ENCODE measurements at regions not wholly inside any gene's neighbourhood (a gene's known extent, or its start where the extent isn't known, plus 50 kb on each side); places are given as distances from the start of the nearest gene placed in this dataset.

DNA sequence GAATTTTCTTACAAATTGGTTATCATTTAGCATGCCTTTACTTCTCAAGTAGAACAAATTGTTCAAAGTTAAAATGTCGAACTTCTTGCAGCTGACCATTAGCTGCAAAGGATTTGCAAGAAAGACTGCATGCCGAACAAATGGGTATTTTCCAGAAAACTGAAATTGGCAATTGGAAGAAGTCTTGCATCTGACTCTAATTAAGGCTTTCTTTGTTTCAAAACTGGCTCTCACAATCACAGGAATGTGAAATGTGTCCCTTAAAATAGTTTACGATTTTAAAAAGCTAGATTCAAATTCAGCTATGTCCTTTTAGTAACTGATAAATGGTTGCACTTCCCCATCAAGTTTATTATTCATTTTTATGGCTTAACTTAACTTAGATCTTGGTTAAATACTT, 207.9 kb downstream of the ARL4A start:
- in situ Hi-C loops (cut with MboI), result no loop called here
- TF ChIP-seq ZNF24 (IDR thresholded peaks at IDR 0.05) (no peak), SMAD5 (IDR thresholded peaks at IDR 0.05; ENCODE audit: low read depth) (no peak), SRF (IDR thresholded peaks at IDR 0.05; ENCODE audit: low read depth in 2 of 2, low read length in 2 of 2) (no peak), TAF1 (IDR thresholded peaks at IDR 0.05; ENCODE audit: borderline replicate concordance, low read depth, low read length) (no peak), TBL1XR1 (IDR thresholded peaks at IDR 0.05; ENCODE audit: low read depth, low read length) (no peak), HDAC2 (IDR thresholded peaks at IDR 0.05) (no peak), JUND (IDR thresholded peaks at IDR 0.05; ENCODE audit: low read depth, low read length) (no peak), KLF5 (IDR thresholded peaks at IDR 0.05; ENCODE audit: partially characterized antibody) (no peak), NFYA (IDR thresholded peaks at IDR 0.05; ENCODE audit: borderline replicate concordance, low read depth, low read length) (no peak), STAT3 (IDR thresholded peaks at IDR 0.05; ENCODE audit: low read depth, low read length) (no peak), RAD21 (IDR thresholded peaks at IDR 0.05; ENCODE audit: insufficient read depth, low read depth, low read length) (no peak), YBX1 (IDR thresholded peaks at IDR 0.05) (no peak), PAX8 (IDR thresholded peaks at IDR 0.05) (no peak), ATF7 (IDR thresholded peaks at IDR 0.05; ENCODE audit: low read depth) (no peak), CHD4 (IDR thresholded peaks at IDR 0.05) (no peak)
- TF ChIP-seq, protein P1, sequence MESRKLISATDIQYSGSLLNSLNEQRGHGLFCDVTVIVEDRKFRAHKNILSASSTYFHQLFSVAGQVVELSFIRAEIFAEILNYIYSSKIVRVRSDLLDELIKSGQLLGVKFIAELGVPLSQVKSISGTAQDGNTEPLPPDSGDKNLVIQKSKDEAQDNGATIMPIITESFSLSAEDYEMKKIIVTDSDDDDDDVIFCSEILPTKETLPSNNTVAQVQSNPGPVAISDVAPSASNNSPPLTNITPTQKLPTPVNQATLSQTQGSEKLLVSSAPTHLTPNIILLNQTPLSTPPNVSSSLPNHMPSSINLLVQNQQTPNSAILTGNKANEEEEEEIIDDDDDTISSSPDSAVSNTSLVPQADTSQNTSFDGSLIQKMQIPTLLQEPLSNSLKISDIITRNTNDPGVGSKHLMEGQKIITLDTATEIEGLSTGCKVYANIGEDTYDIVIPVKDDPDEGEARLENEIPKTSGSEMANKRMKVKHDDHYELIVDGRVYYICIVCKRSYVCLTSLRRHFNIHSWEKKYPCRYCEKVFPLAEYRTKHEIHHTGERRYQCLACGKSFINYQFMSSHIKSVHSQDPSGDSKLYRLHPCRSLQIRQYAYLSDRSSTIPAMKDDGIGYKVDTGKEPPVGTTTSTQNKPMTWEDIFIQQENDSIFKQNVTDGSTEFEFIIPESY (IDR thresholded peaks at IDR 0.05), result no peak
- TF ChIP-seq, protein P2, sequence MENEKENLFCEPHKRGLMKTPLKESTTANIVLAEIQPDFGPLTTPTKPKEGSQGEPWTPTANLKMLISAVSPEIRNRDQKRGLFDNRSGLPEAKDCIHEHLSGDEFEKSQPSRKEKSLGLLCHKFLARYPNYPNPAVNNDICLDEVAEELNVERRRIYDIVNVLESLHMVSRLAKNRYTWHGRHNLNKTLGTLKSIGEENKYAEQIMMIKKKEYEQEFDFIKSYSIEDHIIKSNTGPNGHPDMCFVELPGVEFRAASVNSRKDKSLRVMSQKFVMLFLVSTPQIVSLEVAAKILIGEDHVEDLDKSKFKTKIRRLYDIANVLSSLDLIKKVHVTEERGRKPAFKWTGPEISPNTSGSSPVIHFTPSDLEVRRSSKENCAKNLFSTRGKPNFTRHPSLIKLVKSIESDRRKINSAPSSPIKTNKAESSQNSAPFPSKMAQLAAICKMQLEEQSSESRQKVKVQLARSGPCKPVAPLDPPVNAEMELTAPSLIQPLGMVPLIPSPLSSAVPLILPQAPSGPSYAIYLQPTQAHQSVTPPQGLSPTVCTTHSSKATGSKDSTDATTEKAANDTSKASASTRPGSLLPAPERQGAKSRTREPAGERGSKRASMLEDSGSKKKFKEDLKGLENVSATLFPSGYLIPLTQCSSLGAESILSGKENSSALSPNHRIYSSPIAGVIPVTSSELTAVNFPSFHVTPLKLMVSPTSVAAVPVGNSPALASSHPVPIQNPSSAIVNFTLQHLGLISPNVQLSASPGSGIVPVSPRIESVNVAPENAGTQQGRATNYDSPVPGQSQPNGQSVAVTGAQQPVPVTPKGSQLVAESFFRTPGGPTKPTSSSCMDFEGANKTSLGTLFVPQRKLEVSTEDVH (IDR thresholded peaks at IDR 0.05; ENCODE audit: low read depth, partially characterized antibody), result no peak
- TF ChIP-seq, protein P3, sequence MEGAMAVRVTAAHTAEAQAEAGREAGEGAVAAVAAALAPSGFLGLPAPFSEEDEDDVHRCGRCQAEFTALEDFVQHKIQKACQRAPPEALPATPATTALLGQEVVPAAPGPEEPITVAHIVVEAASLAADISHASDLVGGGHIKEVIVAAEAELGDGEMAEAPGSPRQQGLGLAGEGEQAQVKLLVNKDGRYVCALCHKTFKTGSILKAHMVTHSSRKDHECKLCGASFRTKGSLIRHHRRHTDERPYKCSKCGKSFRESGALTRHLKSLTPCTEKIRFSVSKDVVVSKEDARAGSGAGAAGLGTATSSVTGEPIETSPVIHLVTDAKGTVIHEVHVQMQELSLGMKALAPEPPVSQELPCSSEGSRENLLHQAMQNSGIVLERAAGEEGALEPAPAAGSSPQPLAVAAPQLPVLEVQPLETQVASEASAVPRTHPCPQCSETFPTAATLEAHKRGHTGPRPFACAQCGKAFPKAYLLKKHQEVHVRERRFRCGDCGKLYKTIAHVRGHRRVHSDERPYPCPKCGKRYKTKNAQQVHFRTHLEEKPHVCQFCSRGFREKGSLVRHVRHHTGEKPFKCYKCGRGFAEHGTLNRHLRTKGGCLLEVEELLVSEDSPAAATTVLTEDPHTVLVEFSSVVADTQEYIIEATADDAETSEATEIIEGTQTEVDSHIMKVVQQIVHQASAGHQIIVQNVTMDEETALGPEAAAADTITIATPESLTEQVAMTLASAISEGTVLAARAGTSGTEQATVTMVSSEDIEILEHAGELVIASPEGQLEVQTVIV (IDR thresholded peaks at IDR 0.05; ENCODE audit: borderline replicate concordance, partially characterized antibody), result no peak
- TF ChIP-seq, protein P4, sequence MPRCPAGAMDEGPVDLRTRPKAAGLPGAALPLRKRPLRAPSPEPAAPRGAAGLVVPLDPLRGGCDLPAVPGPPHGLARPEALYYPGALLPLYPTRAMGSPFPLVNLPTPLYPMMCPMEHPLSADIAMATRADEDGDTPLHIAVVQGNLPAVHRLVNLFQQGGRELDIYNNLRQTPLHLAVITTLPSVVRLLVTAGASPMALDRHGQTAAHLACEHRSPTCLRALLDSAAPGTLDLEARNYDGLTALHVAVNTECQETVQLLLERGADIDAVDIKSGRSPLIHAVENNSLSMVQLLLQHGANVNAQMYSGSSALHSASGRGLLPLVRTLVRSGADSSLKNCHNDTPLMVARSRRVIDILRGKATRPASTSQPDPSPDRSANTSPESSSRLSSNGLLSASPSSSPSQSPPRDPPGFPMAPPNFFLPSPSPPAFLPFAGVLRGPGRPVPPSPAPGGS (IDR thresholded peaks at IDR 0.05; ENCODE audit: borderline replicate concordance, insufficient read depth, low read depth, low read length, poor library complexity, severe bottlenecking), result no peak

More for the DNA sequence above, 207.9 kb downstream of the ARL4A start:
- ChIA-PET CTCF (interaction anchor here (1.3 kb wide), 1 partner anchor 9 kb away, joined by 4 read pairs; no protein-coding TSS in a partner anchor), POLR2A (no interaction called here), SMC1A (ENCODE audit: uncharacterized antibody, unreplicated experiment) (interaction anchor here (1.4 to 1.8 kb wide), 2 partner anchors 9 to 13 kb away, joined by 4 to 5 read pairs; no protein-coding TSS in a partner anchor), RAD21 (ENCODE audit: unreplicated experiment) (no interaction called here)
- intact Hi-C loops (cut with micrococcal nuclease; ENCODE audit: unreplicated experiment), result no loop called here
- H3K27ac ChIP-seq (ENCODE audit: control insufficient read depth, insufficient read depth), result no peak overlapping the region
- no peak overlapping the region for H3K4me2 ChIP-seq (ENCODE audit: control insufficient read depth, insufficient read depth)
- no peaks in the 10 kb centered on the region for H4K20me1 ChIP-seq (ENCODE audit: control insufficient read depth, insufficient read depth)
- H2AFZ ChIP-seq (ENCODE audit: control insufficient read depth, low read depth, low read length), result no peak overlapping the region
- H3K79me2 ChIP-seq (ENCODE audit: control insufficient read depth, insufficient read depth, low read length), result no peaks in the 10 kb centered on the region
- no peak for DNase-seq (ENCODE audit: low read depth, low spot score)
- no peaks in the 10 kb centered on the region for H3K9me3 ChIP-seq (replicated peaks; ENCODE audit: control insufficient read depth, insufficient read depth, low read length)
- no peaks in the 10 kb centered on the region for H3K4me1 ChIP-seq (ENCODE audit: control insufficient read depth, insufficient read depth, low read length)
- H3K36me3 ChIP-seq (ENCODE audit: control insufficient read depth in 2 of 2, insufficient read depth in 2 of 2, low read length in 1 of 2), result no peaks in the 10 kb centered on the region
- no peak for ATAC-seq
- no peak overlapping the region for H3K9ac ChIP-seq (ENCODE audit: control insufficient read depth, insufficient read depth, low read length)
- FAIRE-seq, result no peak
- 34% methylated on average over 3 of the region's 3 CpGs for WGBS (ENCODE audit: insufficient coverage, insufficient replicate concordance, low lambda C conversion rate, missing lambda C conversion rate)
- no peaks in the 10 kb centered on the region for H3K27me3 ChIP-seq (replicated peaks in 1 of 2; ENCODE audit: control insufficient read depth in 2 of 2, insufficient read depth in 2 of 2, low read length in 1 of 2)
- BruUV-seq (replicated peaks), result no TSS peak
- H3K4me3 ChIP-seq, result no peak overlapping the region

All from GM12878 (cell line).